GM12878 (cell line): ENCODE measurements at regions not wholly inside any gene's neighbourhood (a gene's known extent, or its start where the extent isn't known, plus 50 kb on each side); places are given as distances from the start of the nearest gene placed in this dataset.

Source experiments
- ATAC-seq: fragments of 200-7000 bp; cut with Tn5 transposase; 3 replicates; pipeline ENCODE4 v1.9.1; 2020; ENCODE audit warnings: mild to moderate bottlenecking, moderate library complexity
- BruUV-seq: library from RNA; stranded (reverse); fragments of 400-500 nt; replicated peaks from 2 replicates; lab custom pipeline; 2021; lab: Mats Ljungman, UMichigan
- CTCF ChIA-PET: fragments of 300-600 bp; sonication (Branson Sonifier 250); formaldehyde crosslinking; extraction: SDS; loops from one replicate; lab custom pipeline; 2021; ENCODE audit warnings: inconsistent platforms; lab: Yijun Ruan, JAX
- POLR2A ChIA-PET: fragments of 350-600 bp; formaldehyde crosslinking; extraction: SDS; loops from one replicate; lab custom pipeline; 2021; ENCODE audit warnings: inconsistent platforms; lab: Charles Lee
- RAD21 ChIA-PET: fragments of 300-600 bp; sonication (Branson Sonifier 250); formaldehyde crosslinking; loops from one replicate; lab custom pipeline; 2023; ENCODE audit warnings: antibody characterized with exemption; ENCODE audit not compliant: unreplicated experiment; lab: Charles Lee
- SMC1A ChIA-PET: fragments of 300-600 bp; sonication (Branson Sonifier 250); formaldehyde crosslinking; loops from one replicate; lab custom pipeline; 2023; ENCODE audit not compliant: unreplicated experiment, uncharacterized antibody; lab: Charles Lee
- DNase-seq: peaks from one replicate; pipeline ENCODE4 v3.0.0-alpha.2; 2011; ENCODE audit warnings: low read depth, low spot score
- FAIRE-seq: peaks from 3 replicates; lab custom pipeline; 2011; peaks lifted over from hg19 to GRCh38; lab: Jason Lieb, UNC
- H2AFZ ChIP-seq: 2 replicates; pipeline ENCODE4 v1.6.0; 2011; ENCODE audit warnings: low read depth, low read length, control low read depth; ENCODE audit not compliant: control insufficient read depth
- H3K27ac ChIP-seq: 2 replicates; pipeline ENCODE4 v1.5.1; 2011; ENCODE audit warnings: control low read depth; ENCODE audit not compliant: control insufficient read depth, insufficient read depth
- H3K27me3 ChIP-seq, 2 experiments: replicated peaks in 1 of 2; 2 replicates each; pipeline versions ENCODE4 v1.6.0 to v1.6.1; 2011; ENCODE audit warnings: low read length in 1 of 2; ENCODE audit not compliant: control insufficient read depth in 2 of 2, insufficient read depth in 2 of 2
- H3K36me3 ChIP-seq, 2 experiments: 2 replicates each; pipeline ENCODE4 v1.5.1; 2011; ENCODE audit warnings: low read length in 1 of 2; ENCODE audit not compliant: control insufficient read depth in 2 of 2, insufficient read depth in 2 of 2
- H3K4me1 ChIP-seq: 2 replicates; pipeline ENCODE4 v1.6.1; 2011; ENCODE audit warnings: mild to moderate bottlenecking, low read length, moderate library complexity, mixed read lengths; ENCODE audit not compliant: control insufficient read depth, insufficient read depth
- H3K4me2 ChIP-seq: 2 replicates; pipeline ENCODE4 v1.6.0; 2011; ENCODE audit warnings: control low read depth; ENCODE audit not compliant: control insufficient read depth, insufficient read depth
- H3K4me3 ChIP-seq: fragments of 200-600 bp; sonication (generic); 2 replicates; pipeline ENCODE4 v1.5.1; 2016
- H3K79me2 ChIP-seq: 2 replicates; pipeline ENCODE4 v1.6.0; 2011; ENCODE audit warnings: low read length; ENCODE audit not compliant: control insufficient read depth, insufficient read depth
- H3K9ac ChIP-seq: 2 replicates; pipeline ENCODE4 v1.8.0; 2011; ENCODE audit warnings: low read length, control low read depth, mixed read lengths; ENCODE audit not compliant: control insufficient read depth, insufficient read depth
- H3K9me3 ChIP-seq: replicated peaks from 3 replicates; pipeline ENCODE4 v1.5.1; 2011; ENCODE audit warnings: mild to moderate bottlenecking, low read length; ENCODE audit not compliant: control insufficient read depth, insufficient read depth
- H4K20me1 ChIP-seq: 2 replicates; pipeline ENCODE4 v1.6.0; 2011; ENCODE audit not compliant: control insufficient read depth, insufficient read depth
- BACH1 ChIP-seq: fragments of 450-650 bp; IDR thresholded peaks from 2 replicates; pipeline ENCODE4 v1.6.1; 2017; ENCODE audit warnings: mild to moderate bottlenecking, borderline replicate concordance
- CBX3 ChIP-seq: fragments of 200-600 bp; sonication (generic); IDR thresholded peaks from 2 replicates; pipeline ENCODE4 v1.6.1; 2016; ENCODE audit warnings: low read depth, borderline replicate concordance
- E4F1 ChIP-seq: fragments of 450-650 bp; IDR thresholded peaks from 2 replicates; pipeline ENCODE4 v1.6.1; 2018; ENCODE audit warnings: borderline replicate concordance, mild to moderate bottlenecking; ENCODE audit not compliant: partially characterized antibody
- HDGF ChIP-seq: fragments of 450-650 bp; IDR thresholded peaks from 2 replicates; pipeline ENCODE4 v1.6.1; 2016; ENCODE audit warnings: antibody characterized with exemption
- POLR2AphosphoS2 ChIP-seq: IDR thresholded peaks from 2 replicates; pipeline ENCODE4 v1.6.1; 2011; ENCODE audit warnings: low read depth, mild to moderate bottlenecking, low read length, improper control_type of control experiment, moderate library complexity
- REST ChIP-seq: IDR thresholded peaks from 2 replicates; pipeline ENCODE4 v1.6.1; 2012; ENCODE audit warnings: mild to moderate bottlenecking, low read depth, low read length
- SREBF2 ChIP-seq: IDR thresholded peaks from 2 replicates; pipeline ENCODE4 v1.6.1; 2012; ENCODE audit warnings: mild to moderate bottlenecking, low read length
- in situ Hi-C: fragments of 300-500 bp; cut with MboI; formaldehyde crosslinking; loops from 9 replicates; pipeline ENCODE4 v1.14.3; 2018; ENCODE audit warnings: mixed read lengths
- intact Hi-C: fragments of 100-400 bp; cut with micrococcal nuclease; formaldehyde crosslinking; loops from one replicate; pipeline ENCODE4 v1.14.2; 2022; ENCODE audit not compliant: unreplicated experiment
- TF ChIP-seq, protein P1 (sequence below): fragments of 450-650 bp; IDR thresholded peaks from 2 replicates; pipeline ENCODE4 v1.6.1; 2016; ENCODE audit warnings: mild to moderate bottlenecking

- intact Hi-C loops = no loop called here
Measured at GRCh38 chr1:79079770-79080169, 73.2 kb upstream of the ADGRL4 start.

More at GRCh38 chr1:79079770-79080169, 73.2 kb upstream of the ADGRL4 start:
- no TSS peak for BruUV-seq
- ChIA-PET CTCF (no interaction called here), RAD21 (no interaction called here), POLR2A (no interaction called here), SMC1A (no interaction called here)
- Histone ChIP-seq H3K4me3 (no peak overlapping the region), H3K27ac (no peak overlapping the region), H4K20me1 (no peaks in the 10 kb centered on the region), H3K4me2 (no peak overlapping the region), H2AFZ (no peak overlapping the region), H3K4me1 (no peaks in the 10 kb centered on the region), H3K9me3 (no peaks in the 10 kb centered on the region), H3K36me3 (no peaks in the 10 kb centered on the region), H3K27me3 (no peaks in the 10 kb centered on the region), H3K9ac (no peak overlapping the region), H3K79me2 (no peaks in the 10 kb centered on the region)
- ATAC-seq (no peak), DNase-seq (no peak), FAIRE-seq (no peak)
- in situ Hi-C loops = no loop called here
- TF ChIP-seq POLR2AphosphoS2 (no peak), BACH1 (no peak), CBX3 (no peak), HDGF (no peak), E4F1 (no peak), SREBF2 (no peak), REST (no peak)
- TF ChIP-seq, protein P1, sequence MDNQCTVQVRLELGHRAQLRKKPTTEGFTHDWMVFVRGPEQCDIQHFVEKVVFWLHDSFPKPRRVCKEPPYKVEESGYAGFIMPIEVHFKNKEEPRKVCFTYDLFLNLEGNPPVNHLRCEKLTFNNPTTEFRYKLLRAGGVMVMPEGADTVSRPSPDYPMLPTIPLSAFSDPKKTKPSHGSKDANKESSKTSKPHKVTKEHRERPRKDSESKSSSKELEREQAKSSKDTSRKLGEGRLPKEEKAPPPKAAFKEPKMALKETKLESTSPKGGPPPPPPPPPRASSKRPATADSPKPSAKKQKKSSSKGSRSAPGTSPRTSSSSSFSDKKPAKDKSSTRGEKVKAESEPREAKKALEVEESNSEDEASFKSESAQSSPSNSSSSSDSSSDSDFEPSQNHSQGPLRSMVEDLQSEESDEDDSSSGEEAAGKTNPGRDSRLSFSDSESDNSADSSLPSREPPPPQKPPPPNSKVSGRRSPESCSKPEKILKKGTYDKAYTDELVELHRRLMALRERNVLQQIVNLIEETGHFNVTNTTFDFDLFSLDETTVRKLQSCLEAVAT = no peak
